ENCODE measurements at regions not wholly inside any gene's neighbourhood (a gene's known extent, or its start where the extent isn't known, plus 50 kb on each side); places are given as distances from the start of the nearest gene placed in this dataset.

DNA sequence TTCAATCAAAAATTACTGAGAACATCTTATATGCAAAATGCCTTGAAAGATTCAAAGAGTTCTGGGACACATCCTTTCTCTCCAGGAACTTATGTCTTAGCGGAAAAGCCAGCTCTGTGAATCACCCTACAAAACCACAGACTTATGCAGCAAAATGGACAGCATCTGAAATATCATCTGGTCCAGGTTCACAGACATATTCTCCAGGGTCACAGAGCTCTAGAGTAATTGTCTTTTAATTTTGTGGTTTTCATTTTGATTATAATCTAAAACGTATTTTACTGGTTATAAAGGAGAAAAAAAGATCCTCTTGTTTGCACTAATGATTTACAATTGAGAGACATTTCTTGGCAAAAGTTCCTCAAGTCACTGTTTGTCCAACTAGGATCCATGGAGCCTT lies 246.2 kb downstream of the MSRB3 start:
- TF ChIP-seq POLR2A (IDR thresholded peaks at IDR 0.05): no peak
- TF ChIP-seq, protein P1, sequence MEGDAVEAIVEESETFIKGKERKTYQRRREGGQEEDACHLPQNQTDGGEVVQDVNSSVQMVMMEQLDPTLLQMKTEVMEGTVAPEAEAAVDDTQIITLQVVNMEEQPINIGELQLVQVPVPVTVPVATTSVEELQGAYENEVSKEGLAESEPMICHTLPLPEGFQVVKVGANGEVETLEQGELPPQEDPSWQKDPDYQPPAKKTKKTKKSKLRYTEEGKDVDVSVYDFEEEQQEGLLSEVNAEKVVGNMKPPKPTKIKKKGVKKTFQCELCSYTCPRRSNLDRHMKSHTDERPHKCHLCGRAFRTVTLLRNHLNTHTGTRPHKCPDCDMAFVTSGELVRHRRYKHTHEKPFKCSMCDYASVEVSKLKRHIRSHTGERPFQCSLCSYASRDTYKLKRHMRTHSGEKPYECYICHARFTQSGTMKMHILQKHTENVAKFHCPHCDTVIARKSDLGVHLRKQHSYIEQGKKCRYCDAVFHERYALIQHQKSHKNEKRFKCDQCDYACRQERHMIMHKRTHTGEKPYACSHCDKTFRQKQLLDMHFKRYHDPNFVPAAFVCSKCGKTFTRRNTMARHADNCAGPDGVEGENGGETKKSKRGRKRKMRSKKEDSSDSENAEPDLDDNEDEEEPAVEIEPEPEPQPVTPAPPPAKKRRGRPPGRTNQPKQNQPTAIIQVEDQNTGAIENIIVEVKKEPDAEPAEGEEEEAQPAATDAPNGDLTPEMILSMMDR (IDR thresholded peaks at IDR 0.05): no peak
